SK-N-SH (cell line): ENCODE measurements at regions not wholly inside any gene's neighbourhood (a gene's known extent, or its start where the extent isn't known, plus 50 kb on each side); places are given as distances from the start of the nearest gene placed in this dataset.

Experiments used
- CTCF ChIP-seq: fragments of 200-600 bp; sonication (generic); IDR thresholded peaks from 2 replicates; pipeline ENCODE4 v1.6.1; 2017; ENCODE audit warnings: antibody characterized with exemption, mild to moderate bottlenecking, moderate library complexity
- MAX ChIP-seq: IDR thresholded peaks from 2 replicates; pipeline ENCODE4 v1.4.0; 2012; ENCODE audit warnings: low read depth
- MEF2A ChIP-seq: IDR thresholded peaks from 2 replicates; pipeline ENCODE4 v1.4.0; 2012; ENCODE audit warnings: low read depth, borderline replicate concordance

DNA sequence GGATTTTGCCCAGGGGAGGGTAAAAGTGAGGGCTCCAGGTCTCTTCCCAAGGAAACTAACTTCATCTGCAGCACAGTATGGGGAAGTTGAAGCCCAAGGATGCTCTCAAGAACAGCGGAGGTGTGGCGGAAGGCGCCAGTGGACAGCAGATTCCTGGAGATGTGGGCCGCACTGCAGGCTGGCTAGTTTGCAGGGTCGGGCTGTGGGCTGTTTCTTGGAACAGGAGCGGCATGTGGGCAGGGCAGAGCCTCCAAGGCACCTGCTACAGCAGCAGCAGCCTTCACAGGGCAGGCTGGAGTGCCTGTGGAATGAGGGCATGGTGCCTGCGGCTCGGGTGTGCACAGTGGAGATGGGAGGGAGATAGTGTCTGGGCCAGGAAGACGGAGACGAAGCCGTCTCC is 100.0 kb upstream of the SFSWAP start:
- TF ChIP-seq MEF2A = no peak
- no peak for TF ChIP-seq CTCF
- TF ChIP-seq MAX = no peak
